HG03520 (cell line): ENCODE measurements at regions not wholly inside any gene's neighbourhood (a gene's known extent, or its start where the extent isn't known, plus 50 kb on each side); places are given as distances from the start of the nearest gene placed in this dataset.
A peak's percentile ranks its signal among the peaks of the same experiment; 100 is the strongest.

ENCODE experiments used
- ATAC-seq: cut with Tn5 transposase; IDR thresholded peaks from one replicate; pipeline ENCODE4 v1.9.1; 2021; ENCODE audit warnings: mild to moderate bottlenecking, moderate library complexity; ENCODE audit not compliant: unreplicated experiment

- no peak for ATAC-seq
Observed at GRCh38 chr3:182052332-182052731, 340.6 kb downstream of the SOX2 start.

- ATAC-seq, result no peak
Observed at GRCh38 chr3:182052757-182053156, 341.0 kb downstream of the SOX2 start.

GRCh38 chr3:182058488-182058887 lies 346.8 kb downstream of the SOX2 start:
- no peak for ATAC-seq

DNA sequence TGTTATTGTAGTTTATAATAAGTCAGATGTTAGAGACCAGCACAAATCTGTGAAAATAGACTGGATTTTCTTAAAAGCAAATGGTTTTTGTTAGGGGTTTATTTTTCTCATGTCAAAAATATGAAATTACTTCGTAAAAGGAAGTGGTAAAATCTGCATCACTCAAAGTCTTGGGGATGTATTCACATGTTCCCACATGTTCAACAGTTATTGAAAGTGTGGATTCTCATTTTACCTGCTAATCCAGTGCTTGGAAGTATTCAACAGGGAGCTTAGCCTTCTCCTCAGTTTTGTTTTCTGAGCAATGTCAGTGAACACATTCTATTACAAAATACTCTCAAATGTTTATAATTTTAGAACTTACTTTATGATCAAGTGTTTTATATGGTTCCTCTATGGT lies 352.0 kb downstream of the SOX2 start:
- ATAC-seq, result no peak

DNA sequence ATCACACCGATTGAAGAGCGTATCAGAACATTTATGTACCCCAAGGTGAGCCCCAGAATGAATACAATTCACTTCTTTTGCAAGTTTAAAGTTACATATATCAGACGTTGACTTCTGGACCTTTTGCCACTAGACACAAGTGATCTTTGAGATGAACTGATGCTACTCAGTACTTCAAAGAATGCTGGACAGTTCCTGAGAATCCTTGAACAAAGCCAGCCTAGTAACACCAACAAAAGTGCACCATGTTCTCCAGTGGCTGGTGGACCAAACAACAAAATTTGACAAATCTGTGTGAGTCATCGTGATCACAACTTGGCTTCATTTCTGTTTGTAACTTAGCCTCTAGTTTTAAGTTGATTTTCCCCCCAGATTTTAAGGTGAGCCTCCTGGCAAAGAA lies 355.7 kb downstream of the SOX2 start:
- ATAC-seq, result no peak

- ATAC-seq, result no peak
Observed at GRCh38 chr3:182078316-182078715, 366.6 kb downstream of the SOX2 start.

DNA sequence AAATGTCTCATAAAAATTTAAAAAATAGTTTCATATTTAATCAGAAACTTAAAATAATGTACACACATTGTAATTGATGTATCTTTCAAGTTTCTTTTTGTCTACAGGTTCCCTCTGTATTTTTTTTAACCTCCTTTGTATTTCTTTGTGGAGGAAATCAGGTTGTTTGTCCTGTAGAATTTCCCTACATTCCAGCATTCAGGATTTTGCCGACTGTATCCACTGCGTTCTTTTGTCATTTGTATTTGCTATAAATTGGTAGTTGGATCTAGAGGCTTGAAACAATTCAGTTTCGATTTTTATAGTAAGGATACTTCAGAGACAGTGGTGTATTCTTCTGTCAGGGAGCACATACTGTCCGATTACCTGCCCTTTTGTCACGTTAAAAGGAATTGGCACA lies 367.2 kb downstream of the SOX2 start:
- no peak for ATAC-seq

DNA sequence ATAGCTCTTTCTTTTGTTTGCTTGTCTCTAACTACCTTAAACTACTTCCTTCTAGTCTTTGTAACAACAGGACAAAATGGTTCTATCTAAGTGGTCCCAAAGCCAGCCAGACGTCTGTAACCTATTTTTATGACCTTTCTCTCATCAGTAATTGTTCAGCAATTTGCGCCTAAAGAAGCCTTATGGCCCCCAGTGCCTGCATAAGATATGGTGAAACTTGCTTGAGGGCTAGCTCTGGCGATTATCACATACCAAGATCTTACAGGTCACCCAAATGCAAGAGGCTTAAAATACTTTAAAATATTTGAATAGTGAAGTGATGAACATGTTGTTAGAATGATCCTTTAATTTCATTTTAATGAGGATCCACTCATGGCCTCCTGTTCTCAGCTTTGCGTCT lies 369.4 kb downstream of the SOX2 start:
- ATAC-seq, result no peak

- ATAC-seq, result no peak
Observed at GRCh38 chr3:182083112-182083511, 371.4 kb downstream of the SOX2 start.

GRCh38 chr3:182092662-182093262 lies 381.0 kb downstream of the SOX2 start:
- ATAC-seq, result peak; percentile 44

DNA sequence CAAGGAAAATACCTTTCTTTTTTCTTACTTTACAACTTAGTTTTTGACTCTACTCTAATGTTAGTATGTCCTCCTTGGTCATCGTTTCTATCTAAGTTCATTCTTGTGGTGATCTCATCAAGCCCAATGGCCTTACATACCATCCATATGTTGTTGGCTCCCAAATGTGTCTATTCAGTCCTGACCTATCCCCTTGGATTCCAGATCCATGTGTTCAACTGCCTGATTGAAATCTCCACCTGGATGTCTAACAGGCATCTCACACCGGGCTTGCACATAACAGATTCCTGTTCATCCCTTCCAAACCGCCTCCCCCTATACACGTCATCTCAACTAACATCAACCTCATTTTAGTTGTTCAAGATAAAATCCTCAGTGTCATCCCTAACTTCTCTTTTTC lies 382.6 kb downstream of the SOX2 start:
- ATAC-seq, result no peak

GRCh38 chr3:182104881-182105280 lies 393.2 kb downstream of the SOX2 start:
- no peak for ATAC-seq

DNA sequence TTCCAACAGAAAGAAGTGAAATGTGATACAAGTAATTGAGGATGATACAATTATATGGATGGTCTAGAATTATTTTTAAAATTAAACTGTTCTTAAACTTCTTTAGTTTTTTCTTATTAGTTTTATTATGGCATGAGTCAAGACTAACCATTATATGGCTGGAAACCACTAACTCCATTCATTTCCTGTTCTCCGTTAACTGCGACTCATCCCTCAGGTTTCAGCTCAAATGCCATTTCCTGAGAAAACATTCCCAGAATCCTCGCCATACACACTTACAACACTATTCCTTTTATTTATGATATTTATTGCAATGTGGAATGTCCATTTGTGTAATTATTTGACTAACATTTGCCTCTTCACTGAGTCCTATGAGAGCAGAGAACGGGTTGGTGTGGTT lies 394.1 kb downstream of the SOX2 start:
- no peak for ATAC-seq

GRCh38 chr3:182108371-182108770 lies 396.6 kb downstream of the SOX2 start:
- no peak for ATAC-seq

GRCh38 chr3:182111967-182112366 lies 400.2 kb downstream of the SOX2 start:
- no peak for ATAC-seq

GRCh38 chr3:182115328-182116015 lies 403.7 kb downstream of the SOX2 start:
- ATAC-seq, result no peak

- ATAC-seq, result no peak
Observed at GRCh38 chr3:182116386-182116785, 404.7 kb downstream of the SOX2 start.

DNA sequence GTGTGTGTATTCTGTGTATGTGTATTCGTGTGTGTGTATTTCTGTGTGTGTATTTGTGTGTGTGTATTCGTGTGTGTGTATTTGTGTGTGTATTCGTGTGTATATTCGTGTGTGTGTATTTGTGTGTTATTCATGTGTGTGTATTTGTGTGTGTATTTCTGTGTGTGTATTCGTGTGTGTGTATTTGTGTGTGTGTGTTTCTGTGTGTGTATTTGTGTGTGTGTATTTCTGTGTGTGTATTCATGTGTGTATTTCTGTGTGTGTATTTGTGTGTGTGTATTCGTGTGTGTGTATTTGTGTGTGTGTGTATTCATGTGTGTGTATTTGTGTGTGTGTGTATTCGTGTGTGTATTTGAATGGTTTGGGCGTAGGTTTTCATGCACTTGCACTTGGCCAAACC lies 405.4 kb downstream of the SOX2 start:
- ATAC-seq, result no peak

DNA sequence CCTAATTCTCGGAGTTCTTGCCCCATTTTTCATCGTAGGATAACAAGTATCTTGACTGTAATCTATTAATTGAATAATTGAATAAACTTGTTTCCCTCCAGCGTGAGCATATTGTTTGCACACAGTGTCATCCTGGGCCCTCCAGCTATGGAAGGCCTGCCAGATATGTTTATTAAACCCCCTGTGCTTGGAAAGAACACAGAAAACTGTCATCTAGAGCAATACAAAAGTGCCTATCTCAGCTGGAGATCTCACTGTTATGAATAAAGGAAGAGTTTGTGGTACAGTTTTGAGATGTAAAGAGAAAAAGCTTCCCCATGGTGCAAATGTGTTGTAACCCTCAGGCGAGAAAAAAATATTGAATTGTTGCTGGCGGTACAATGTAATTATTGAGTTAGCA lies 405.9 kb downstream of the SOX2 start:
- no peak for ATAC-seq

DNA sequence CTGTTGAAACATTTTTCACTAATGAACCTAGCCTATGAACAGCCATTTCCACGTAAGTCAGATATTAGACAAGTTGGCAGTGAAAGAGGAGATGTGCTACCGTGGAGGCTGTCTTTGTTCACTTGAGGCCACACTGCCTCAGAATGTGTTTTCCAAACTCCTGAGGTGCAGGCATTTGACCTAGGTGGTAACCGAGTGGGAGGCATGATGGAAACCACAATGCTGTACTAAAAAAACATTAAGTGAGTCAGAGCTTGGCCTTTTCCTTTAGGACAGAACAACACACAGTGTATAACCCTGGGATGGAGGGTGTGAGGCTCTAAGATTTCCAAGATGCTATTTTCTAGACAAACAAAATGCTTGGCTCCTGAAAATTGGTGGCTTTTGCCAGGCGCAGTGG lies 406.3 kb downstream of the SOX2 start:
- no peak for ATAC-seq

DNA sequence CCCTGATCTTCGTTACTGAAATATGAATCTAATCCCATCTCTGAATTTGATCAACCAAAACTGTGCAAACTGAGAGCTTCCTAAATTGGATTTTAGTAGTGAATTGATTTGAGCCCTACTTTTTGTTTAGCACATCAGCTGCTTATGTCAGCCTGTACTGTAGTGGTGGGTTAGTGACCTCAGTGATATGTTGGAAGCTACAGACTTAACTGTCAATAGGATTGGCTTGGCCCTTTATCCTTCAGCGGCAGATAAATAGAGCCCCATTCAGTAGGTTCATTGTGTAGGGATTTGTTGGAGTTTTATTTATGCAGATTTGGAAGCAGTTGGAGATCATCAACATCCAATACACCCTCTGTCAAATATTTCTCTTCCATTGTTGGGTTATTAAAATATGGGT lies 409.7 kb downstream of the SOX2 start:
- ATAC-seq, result no peak

DNA sequence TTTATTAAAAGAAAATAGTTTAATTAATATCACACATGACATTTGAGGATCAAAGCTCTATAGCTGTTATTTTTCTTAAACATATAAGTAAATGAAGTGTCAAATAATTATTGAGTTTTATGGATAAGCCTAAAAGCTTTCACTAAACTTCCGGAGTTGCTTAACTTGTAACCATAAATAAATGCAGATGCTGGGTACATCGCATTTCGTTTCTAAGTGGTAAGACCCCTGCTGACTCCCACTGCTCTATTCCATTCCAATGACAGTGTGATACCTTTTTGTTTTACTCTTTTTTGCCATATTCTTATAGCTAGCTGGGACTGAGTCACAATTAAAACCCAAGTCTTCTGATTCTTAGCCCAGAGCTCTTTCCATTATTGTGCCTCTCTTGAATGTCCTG lies 411.1 kb downstream of the SOX2 start:
- no peak for ATAC-seq

DNA sequence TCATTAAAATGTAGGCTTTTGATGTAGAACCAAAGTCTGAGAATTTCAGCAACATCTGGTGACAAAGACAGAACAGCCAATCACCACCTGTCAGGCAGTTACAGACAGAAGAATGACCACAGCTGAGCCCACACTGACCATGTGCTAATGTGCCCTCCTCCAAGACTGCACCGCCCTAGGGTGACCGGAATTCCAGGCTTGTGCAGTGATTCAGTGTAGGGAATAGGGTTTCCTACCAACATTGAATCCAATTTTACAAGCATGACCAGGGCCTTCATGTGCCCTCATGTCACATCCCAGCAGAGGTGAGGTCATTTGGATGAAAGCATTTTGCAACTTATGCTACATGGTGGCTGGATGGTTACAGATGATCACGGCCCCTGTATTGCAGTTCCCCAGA lies 412.5 kb downstream of the SOX2 start:
- ATAC-seq, result no peak
